ENCODE measurements at regions not wholly inside any gene's neighbourhood (a gene's known extent, or its start where the extent isn't known, plus 50 kb on each side); places are given as distances from the start of the nearest gene placed in this dataset.

DNA sequence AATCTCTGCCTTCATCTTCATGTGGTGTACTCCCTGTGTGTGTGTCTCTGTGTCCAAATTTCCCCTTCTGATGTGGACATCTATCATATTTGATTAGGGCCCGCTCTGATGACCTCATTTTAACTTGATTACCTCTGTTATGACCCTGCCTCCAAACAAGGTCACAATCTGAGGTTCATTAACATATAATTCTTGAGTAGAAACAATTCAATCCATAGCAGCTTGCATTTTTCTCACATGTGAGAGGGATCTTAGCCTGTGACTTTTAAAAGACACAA is 130.9 kb upstream of the RAB4A start:
- TF ChIP-seq, protein P1, sequence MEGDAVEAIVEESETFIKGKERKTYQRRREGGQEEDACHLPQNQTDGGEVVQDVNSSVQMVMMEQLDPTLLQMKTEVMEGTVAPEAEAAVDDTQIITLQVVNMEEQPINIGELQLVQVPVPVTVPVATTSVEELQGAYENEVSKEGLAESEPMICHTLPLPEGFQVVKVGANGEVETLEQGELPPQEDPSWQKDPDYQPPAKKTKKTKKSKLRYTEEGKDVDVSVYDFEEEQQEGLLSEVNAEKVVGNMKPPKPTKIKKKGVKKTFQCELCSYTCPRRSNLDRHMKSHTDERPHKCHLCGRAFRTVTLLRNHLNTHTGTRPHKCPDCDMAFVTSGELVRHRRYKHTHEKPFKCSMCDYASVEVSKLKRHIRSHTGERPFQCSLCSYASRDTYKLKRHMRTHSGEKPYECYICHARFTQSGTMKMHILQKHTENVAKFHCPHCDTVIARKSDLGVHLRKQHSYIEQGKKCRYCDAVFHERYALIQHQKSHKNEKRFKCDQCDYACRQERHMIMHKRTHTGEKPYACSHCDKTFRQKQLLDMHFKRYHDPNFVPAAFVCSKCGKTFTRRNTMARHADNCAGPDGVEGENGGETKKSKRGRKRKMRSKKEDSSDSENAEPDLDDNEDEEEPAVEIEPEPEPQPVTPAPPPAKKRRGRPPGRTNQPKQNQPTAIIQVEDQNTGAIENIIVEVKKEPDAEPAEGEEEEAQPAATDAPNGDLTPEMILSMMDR (conservative IDR thresholded peaks at IDR 0.05; ENCODE audit: low read depth, low read length) = no peak
- no peak for TF ChIP-seq EZH2 (IDR thresholded peaks at IDR 0.05; ENCODE audit: borderline replicate concordance, low read depth, low read length, poor library complexity, severe bottlenecking)
